Mucosa of descending colon (tissue), 3 donors: ENCODE measurements at regions not wholly inside any gene's neighbourhood (a gene's known extent, or its start where the extent isn't known, plus 50 kb on each side); places are given as distances from the start of the nearest gene placed in this dataset.

Source experiments
- ATAC-seq: fragments of 200-7000 bp; cut with Tn5 transposase; one replicate; pipeline ENCODE4 v1.9.1; 2020; ENCODE audit warnings: mild to moderate bottlenecking, moderate library complexity
- DNase-seq, 3 donors: peaks; one replicate each; pipeline ENCODE4 v3.0.0-alpha.2; 2020
- H3K36me3 ChIP-seq: fragments of 200-600 bp; one replicate; pipeline ENCODE4 v1.8.0; 2021; ENCODE audit warnings: low read depth, mild to moderate bottlenecking
- H3K4me1 ChIP-seq: fragments of 200-600 bp; one replicate; pipeline ENCODE4 v1.8.0; 2021; ENCODE audit warnings: low read depth, mild to moderate bottlenecking
- H3K4me3 ChIP-seq: fragments of 200-600 bp; one replicate; pipeline ENCODE4 v1.8.0; 2021; ENCODE audit warnings: mild to moderate bottlenecking
- H3K9me3 ChIP-seq: fragments of 200-600 bp; one replicate; pipeline ENCODE4 v1.8.0; 2021; ENCODE audit warnings: mild to moderate bottlenecking
- intact Hi-C, 2 donors: fragments of 100-400 bp; cut with DNase I in 1 of 2; cut with micrococcal nuclease in 1 of 2; formaldehyde crosslinking; loops; one replicate each; pipeline versions ENCODE4 v1.11.0 to v1.11.1; 2022; cut with DNase I, micrococcal nuclease
- TF ChIP-seq, protein P1 (sequence below): fragments of 200-600 bp; IDR thresholded peaks from one replicate; pipeline ENCODE4 v1.8.0; 2022; ENCODE audit warnings: antibody characterized with exemption, mild to moderate bottlenecking
- donor health status: DM: no; HTN: no; CAD: no; lungs with moderate emphysema.
- donor health status: DM: no; HTN: no; CAD: no.
- donor health status: DM: no; HTN: yes; CAD: no.

DNA sequence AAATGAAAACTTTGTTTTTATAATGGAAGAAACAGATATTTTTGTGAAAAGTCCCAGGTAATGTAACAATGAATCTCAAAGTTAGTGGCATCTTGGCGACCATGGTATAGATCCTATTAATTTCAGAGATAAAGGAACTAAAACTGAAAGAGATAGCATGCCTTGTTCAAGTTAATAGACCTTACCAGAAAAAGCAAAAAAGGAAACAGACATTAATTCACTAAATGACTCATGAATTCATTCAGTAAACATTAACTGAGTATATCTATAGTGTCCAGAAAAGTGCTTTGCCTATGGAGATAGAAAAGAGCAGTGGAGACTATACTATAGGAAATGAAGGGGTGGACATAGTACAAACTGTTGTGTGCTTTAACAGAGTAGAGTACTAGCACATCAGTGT lies 763.3 kb downstream of the TRIB2 start:
- no peaks in the 10 kb centered on the region for H3K36me3 ChIP-seq
- H3K4me3 ChIP-seq: no peak overlapping the region
- DNase-seq (no peak), ATAC-seq (no peak)
- peaks cover 5% of the 10 kb centered on the region for H3K9me3 ChIP-seq
- TF ChIP-seq, protein P1, sequence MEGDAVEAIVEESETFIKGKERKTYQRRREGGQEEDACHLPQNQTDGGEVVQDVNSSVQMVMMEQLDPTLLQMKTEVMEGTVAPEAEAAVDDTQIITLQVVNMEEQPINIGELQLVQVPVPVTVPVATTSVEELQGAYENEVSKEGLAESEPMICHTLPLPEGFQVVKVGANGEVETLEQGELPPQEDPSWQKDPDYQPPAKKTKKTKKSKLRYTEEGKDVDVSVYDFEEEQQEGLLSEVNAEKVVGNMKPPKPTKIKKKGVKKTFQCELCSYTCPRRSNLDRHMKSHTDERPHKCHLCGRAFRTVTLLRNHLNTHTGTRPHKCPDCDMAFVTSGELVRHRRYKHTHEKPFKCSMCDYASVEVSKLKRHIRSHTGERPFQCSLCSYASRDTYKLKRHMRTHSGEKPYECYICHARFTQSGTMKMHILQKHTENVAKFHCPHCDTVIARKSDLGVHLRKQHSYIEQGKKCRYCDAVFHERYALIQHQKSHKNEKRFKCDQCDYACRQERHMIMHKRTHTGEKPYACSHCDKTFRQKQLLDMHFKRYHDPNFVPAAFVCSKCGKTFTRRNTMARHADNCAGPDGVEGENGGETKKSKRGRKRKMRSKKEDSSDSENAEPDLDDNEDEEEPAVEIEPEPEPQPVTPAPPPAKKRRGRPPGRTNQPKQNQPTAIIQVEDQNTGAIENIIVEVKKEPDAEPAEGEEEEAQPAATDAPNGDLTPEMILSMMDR: no peak
- H3K4me1 ChIP-seq: no peaks in the 10 kb centered on the region
- intact Hi-C loops: no loop called here

DNA sequence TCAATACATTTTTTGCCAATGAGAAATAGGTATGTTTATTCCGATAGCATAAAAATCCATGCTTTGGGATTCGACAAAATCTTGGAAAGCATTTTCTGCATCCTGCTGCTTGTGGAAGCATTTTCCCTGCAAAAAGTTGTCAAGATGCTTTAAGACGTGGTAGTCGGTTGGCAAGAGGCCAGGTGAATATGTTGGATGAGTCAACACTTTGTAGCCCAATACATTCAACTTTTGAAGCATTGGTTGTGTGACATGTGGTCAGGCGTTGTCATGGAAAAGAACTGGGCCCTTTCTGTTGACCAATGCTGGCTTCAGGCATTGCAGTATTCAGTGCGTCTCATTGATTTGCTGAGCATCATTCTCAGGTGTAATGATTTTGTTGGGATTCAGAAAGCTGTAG lies 764.5 kb downstream of the TRIB2 start:
- intact Hi-C loops: no loop called here
- Histone ChIP-seq H3K4me3 (no peak overlapping the region), H3K4me1 (no peaks in the 10 kb centered on the region), H3K36me3 (no peaks in the 10 kb centered on the region), H3K9me3 (peaks cover 5% of the 10 kb centered on the region)
- no peak for DNase-seq
- ATAC-seq: no peak
- TF ChIP-seq, protein P1: no peak

DNA sequence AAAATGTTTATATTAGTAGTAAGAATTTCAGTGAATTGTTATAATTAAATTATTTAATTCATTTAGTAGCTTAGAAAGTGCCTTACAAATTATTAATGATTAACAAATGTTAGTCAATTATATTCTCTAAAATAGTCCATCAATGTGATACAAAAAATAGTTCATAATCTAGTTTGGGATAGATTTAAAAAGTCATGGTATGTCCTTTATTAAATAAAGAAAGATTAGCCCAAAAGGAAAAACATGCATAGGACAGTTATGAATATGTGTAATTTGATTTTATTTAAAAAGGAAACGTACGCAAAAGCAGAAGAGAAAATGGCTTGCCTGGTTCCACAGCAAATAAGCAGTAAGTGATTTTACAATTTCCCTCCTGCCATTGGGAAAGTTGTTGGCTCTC lies 768.5 kb downstream of the TRIB2 start:
- TF ChIP-seq, protein P1: no peak
- DNase-seq: no peak

DNA sequence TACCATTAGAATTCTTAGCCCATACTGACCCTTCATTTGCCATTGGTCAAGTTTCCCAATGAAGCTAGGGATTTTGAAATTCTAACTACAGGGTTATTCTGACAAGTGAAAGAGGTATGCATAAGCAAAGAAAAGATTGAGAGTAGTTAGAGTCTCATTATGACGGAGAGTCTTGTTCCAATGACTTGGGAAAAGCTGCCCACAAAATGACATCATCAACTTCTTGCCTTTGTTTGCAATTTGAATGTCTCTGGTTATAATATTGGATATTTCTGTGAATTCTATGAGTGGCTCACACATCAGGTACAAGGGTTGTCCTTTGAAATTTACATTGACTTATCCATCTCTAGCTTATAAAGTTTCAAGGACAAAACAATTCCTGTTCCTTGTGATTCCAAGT lies 772.2 kb downstream of the TRIB2 start:
- no peaks in the 10 kb centered on the region for H3K36me3 ChIP-seq
- H3K4me1 ChIP-seq: no peaks in the 10 kb centered on the region
- TF ChIP-seq, protein P1: no peak
- no peak overlapping the region for H3K4me3 ChIP-seq
- intact Hi-C loops: no loop called here
- DNase-seq (no peak), ATAC-seq (no peak)
- peaks cover 8% of the 10 kb centered on the region for H3K9me3 ChIP-seq

More for the DNA sequence above, 768.5 kb downstream of the TRIB2 start:
- Histone ChIP-seq H3K4me1 (no peaks in the 10 kb centered on the region), H3K9me3 (peaks cover 2% of the 10 kb centered on the region), H3K4me3 (no peak overlapping the region), H3K36me3 (no peaks in the 10 kb centered on the region)
- no peak for ATAC-seq
- intact Hi-C loops: no loop called here

DNA sequence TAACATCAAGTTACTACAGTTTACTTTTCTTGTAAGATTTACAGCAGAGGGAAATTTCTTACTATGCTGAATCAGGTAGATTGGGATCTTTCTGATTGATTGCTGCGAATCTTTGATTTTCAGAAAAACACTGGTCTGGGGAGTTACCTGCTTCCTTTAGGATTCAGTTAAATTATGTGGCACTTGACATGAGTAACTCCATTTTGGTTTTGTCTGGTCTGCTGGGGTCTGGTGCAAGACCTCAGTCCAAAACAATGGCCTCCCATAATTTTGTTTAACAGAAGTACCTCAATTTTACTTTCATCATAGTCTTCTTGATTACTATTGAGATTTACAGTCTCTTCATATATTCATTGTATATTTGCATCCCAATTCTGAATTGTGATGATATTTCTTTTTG lies 775.5 kb downstream of the TRIB2 start:
- ATAC-seq (no peak), DNase-seq (no peak)
- Histone ChIP-seq H3K9me3 (peaks cover 14% of the 10 kb centered on the region), H3K36me3 (no peaks in the 10 kb centered on the region), H3K4me1 (no peaks in the 10 kb centered on the region), H3K4me3 (no peak overlapping the region)
- TF ChIP-seq, protein P1: no peak
- intact Hi-C loops: no loop called here

- H3K4me1 ChIP-seq: no peaks in the 10 kb centered on the region
- intact Hi-C loops: no loop called here
- no peak for ATAC-seq
- TF ChIP-seq, protein P1: no peak
- H3K9me3 ChIP-seq: peaks cover 17% of the 10 kb centered on the region
- no peak for DNase-seq
- H3K4me3 ChIP-seq: no peak overlapping the region
- no peaks in the 10 kb centered on the region for H3K36me3 ChIP-seq
Observed at GRCh38 chr2:13495051-13495450, 778.3 kb downstream of the TRIB2 start.
